C4-2B (cell line): ENCODE measurements at regions not wholly inside any gene's neighbourhood (a gene's known extent, or its start where the extent isn't known, plus 50 kb on each side); places are given as distances from the start of the nearest gene placed in this dataset.

ENCODE experiments used
- H3K27ac ChIP-seq: fragments of 450-650 bp; 2 replicates; pipeline ENCODE4 v1.5.1; 2017
- CTCF ChIP-seq: fragments of 450-650 bp; conservative IDR thresholded peaks from 2 replicates; pipeline ENCODE4 v1.5.1; 2017; ENCODE audit warnings: mild to moderate bottlenecking
- ZFX ChIP-seq: fragments of 450-650 bp; IDR thresholded peaks from 2 replicates; pipeline ENCODE4 v1.6.1; 2017

- TF ChIP-seq CTCF (no peak), ZFX (no peak)
- H3K27ac ChIP-seq, result no peak overlapping the region
Measured at GRCh38 chr12:88399811-88400210, 180.5 kb downstream of the KITLG start.

- H3K27ac ChIP-seq, result no peak overlapping the region
- TF ChIP-seq ZFX, result no peak
Measured at GRCh38 chr12:88400302-88400701, 180.0 kb downstream of the KITLG start.

- TF ChIP-seq CTCF, result no peak
- TF ChIP-seq ZFX, result no peak
Measured at GRCh38 chr12:88401155-88401554, 179.1 kb downstream of the KITLG start.

GRCh38 chr12:88406905-88407304 lies 173.4 kb downstream of the KITLG start:
- TF ChIP-seq ZFX (no peak), CTCF (no peak)
- H3K27ac ChIP-seq, result no peak overlapping the region

More at GRCh38 chr12:88401155-88401554, 179.1 kb downstream of the KITLG start:
- no peak overlapping the region for H3K27ac ChIP-seq

GRCh38 chr12:88408823-88409222 lies 171.4 kb downstream of the KITLG start:
- no peak overlapping the region for H3K27ac ChIP-seq
- no peak for TF ChIP-seq CTCF
- TF ChIP-seq ZFX, result no peak

- H3K27ac ChIP-seq, result no peak overlapping the region
- TF ChIP-seq CTCF (no peak), ZFX (no peak)
Measured at GRCh38 chr12:88409257-88409656, 171.0 kb downstream of the KITLG start.

- TF ChIP-seq CTCF, result no peak
- no peak for TF ChIP-seq ZFX
- no peak overlapping the region for H3K27ac ChIP-seq
Measured at GRCh38 chr12:88411689-88412088, 168.6 kb downstream of the KITLG start.

GRCh38 chr12:88413646-88414045 lies 166.6 kb downstream of the KITLG start:
- TF ChIP-seq CTCF, result peak; percentile 11; the same call in 1 of the 2 replicates
- no peak for TF ChIP-seq ZFX
- H3K27ac ChIP-seq, result no peak overlapping the region
